IMR-90 (cell line): ENCODE measurements at regions not wholly inside any gene's neighbourhood (a gene's known extent, or its start where the extent isn't known, plus 50 kb on each side); places are given as distances from the start of the nearest gene placed in this dataset.

Source experiments
- ATAC-seq: fragments of 200-7000 bp; cut with Tn5 transposase; 2 replicates; pipeline ENCODE4 v1.9.1; 2020; ENCODE audit warnings: low read depth, mild to moderate bottlenecking, moderate library complexity
- BruUV-seq: library from RNA; stranded (reverse); fragments of 400-500 nt; replicated peaks from 2 replicates; lab custom pipeline; 2021; lab: Mats Ljungman, UMichigan
- CTCF ChIA-PET: fragments of 300-600 bp; formaldehyde crosslinking; extraction: SDS; loops from one replicate; lab custom pipeline; 2021; ENCODE audit warnings: antibody characterized with exemption; lab: Yijun Ruan, JAX
- POLR2A ChIA-PET: fragments of 300-600 bp; sonication (Branson Sonifier 250); formaldehyde crosslinking; loops from one replicate; lab custom pipeline; 2022; ENCODE audit warnings: antibody characterized with exemption; ENCODE audit not compliant: unreplicated experiment; lab: Charles Lee
- DNase-seq: peaks from one replicate; pipeline ENCODE4 v3.0.0; 2013
- H2AFZ ChIP-seq: replicated peaks from 2 replicates; pipeline ENCODE3; 2013; ENCODE audit warnings: low read length, mild to moderate bottlenecking; ENCODE audit not compliant: poor library complexity
- H2AK5ac ChIP-seq: 2 replicates; pipeline ENCODE4 v1.6.1; 2013; ENCODE audit warnings: low read depth, low read length, inconsistent platforms
- H2AK9ac ChIP-seq: replicated peaks from 2 replicates; pipeline ENCODE3; 2013; ENCODE audit warnings: mild to moderate bottlenecking, low read depth, low read length, moderate library complexity; ENCODE audit not compliant: poor library complexity
- H2BK120ac ChIP-seq: 2 replicates; pipeline ENCODE4 v1.6.1; 2013; ENCODE audit warnings: low read depth, low read length, inconsistent platforms
- H2BK15ac ChIP-seq: 3 replicates; pipeline ENCODE4 v1.6.1; 2013; ENCODE audit warnings: low read depth, low read length, inconsistent platforms
- H2BK20ac ChIP-seq: 2 replicates; pipeline ENCODE4 v1.6.1; 2013; ENCODE audit warnings: low read depth, mild to moderate bottlenecking, inconsistent platforms, low read length, moderate library complexity
- H2BK5ac ChIP-seq: 2 replicates; pipeline ENCODE4 v1.6.1; 2013; ENCODE audit warnings: mild to moderate bottlenecking, low read depth, low read length, inconsistent platforms; ENCODE audit not compliant: poor library complexity, severe bottlenecking
- H3K14ac ChIP-seq: replicated peaks from 2 replicates; pipeline ENCODE4 v1.6.1; 2013; ENCODE audit warnings: low read depth, low read length, inconsistent platforms
- H3K18ac ChIP-seq: 2 replicates; pipeline ENCODE4 v1.6.1; 2013; ENCODE audit warnings: low read depth, low read length, control low read depth
- H3K23ac ChIP-seq: 2 replicates; pipeline ENCODE4 v1.6.1; 2013; ENCODE audit warnings: low read depth, low read length, inconsistent platforms
- H3K27ac ChIP-seq: 2 replicates; pipeline ENCODE4 v1.5.1; 2013; ENCODE audit warnings: mild to moderate bottlenecking, control low read depth, low read length; ENCODE audit not compliant: insufficient read depth
- H3K27me3 ChIP-seq: 2 replicates; pipeline ENCODE4 v1.6.1; 2013; ENCODE audit warnings: low read length; ENCODE audit not compliant: control insufficient read depth, insufficient read depth
- H3K36me3 ChIP-seq: 2 replicates; pipeline ENCODE4 v1.6.1; 2013; ENCODE audit warnings: low read length, mixed read lengths; ENCODE audit not compliant: control insufficient read depth, insufficient read depth
- H3K4ac ChIP-seq: 2 replicates; pipeline ENCODE4 v1.6.1; 2013; ENCODE audit warnings: low read depth, low read length, inconsistent platforms
- H3K4me1 ChIP-seq: 2 replicates; pipeline ENCODE4 v1.6.1; 2013; ENCODE audit warnings: low read length, mixed read lengths; ENCODE audit not compliant: control insufficient read depth, insufficient read depth
- H3K4me2 ChIP-seq: 2 replicates; pipeline ENCODE4 v1.6.1; 2013; ENCODE audit warnings: low read depth, mild to moderate bottlenecking, control low read depth, low read length, moderate library complexity
- H3K4me3 ChIP-seq: 2 replicates; pipeline ENCODE4 v1.5.1; 2013; ENCODE audit warnings: low read depth, mild to moderate bottlenecking, control low read depth, low read length, moderate library complexity; ENCODE audit not compliant: insufficient read depth
- H3K56ac ChIP-seq: 2 replicates; pipeline ENCODE4 v1.6.1; 2013; ENCODE audit warnings: low read length, inconsistent platforms; ENCODE audit not compliant: insufficient read depth; ENCODE audit errors: extremely low read depth
- H3K79me1 ChIP-seq, 2 experiments: 2 replicates each; pipeline ENCODE4 v1.6.1; 2013; ENCODE audit warnings: low read length in 2 of 2, inconsistent platforms in 1 of 2, low read depth in 1 of 2
- H3K9ac ChIP-seq: 2 replicates; pipeline ENCODE4 v1.6.1; 2013; ENCODE audit warnings: low read depth, low read length, control low read depth
- H3K9me1 ChIP-seq: 2 replicates; pipeline ENCODE4 v1.6.1; 2013; ENCODE audit warnings: low read length, inconsistent platforms; ENCODE audit not compliant: insufficient read depth
- H3K9me3 ChIP-seq: 2 replicates; pipeline ENCODE4 v1.6.1; 2013; ENCODE audit warnings: low read length; ENCODE audit not compliant: control insufficient read depth, insufficient read depth
- H4K20me1 ChIP-seq: 2 replicates; pipeline ENCODE4 v1.6.1; 2013; ENCODE audit warnings: low read length, inconsistent platforms; ENCODE audit not compliant: insufficient read depth
- H4K5ac ChIP-seq: 2 replicates; pipeline ENCODE4 v1.6.1; 2013; ENCODE audit warnings: mild to moderate bottlenecking, low read depth, low read length, control low read depth
- H4K8ac ChIP-seq, 2 experiments: 2 replicates each; pipeline ENCODE4 v1.6.1; 2013; ENCODE audit warnings: low read depth in 2 of 2, low read length in 2 of 2, control low read depth in 1 of 2, inconsistent platforms in 1 of 2
- H4K91ac ChIP-seq: 2 replicates; pipeline ENCODE4 v1.6.1; 2013; ENCODE audit warnings: low read depth, low read length, inconsistent platforms; ENCODE audit not compliant: insufficient read depth
- BHLHE40 ChIP-seq: fragments of 150-350 bp; IDR thresholded peaks from 2 replicates; pipeline ENCODE4 v1.6.1; 2016; ENCODE audit warnings: mild to moderate bottlenecking, low read depth, low read length
- CEBPB ChIP-seq: IDR thresholded peaks from 2 replicates; pipeline ENCODE4 v1.6.1; 2012; ENCODE audit warnings: low read depth, low read length, improper control_type of control experiment
- CHD1 ChIP-seq: IDR thresholded peaks from 2 replicates; pipeline ENCODE4 v1.6.1; 2012; ENCODE audit warnings: low read depth, low read length, improper control_type of control experiment
- CTCF ChIP-seq: conservative IDR thresholded peaks from 2 replicates; pipeline ENCODE4 v1.5.1; 2012; ENCODE audit warnings: mild to moderate bottlenecking, low read depth, low read length, improper control_type of control experiment
- ELK1 ChIP-seq: fragments of 150-350 bp; IDR thresholded peaks from 2 replicates; pipeline ENCODE4 v1.6.1; 2016; ENCODE audit warnings: low read depth, mild to moderate bottlenecking, low read length, moderate library complexity, borderline replicate concordance
- FOS ChIP-seq: fragments of 150-350 bp; IDR thresholded peaks from 2 replicates; pipeline ENCODE4 v1.6.1; 2016; ENCODE audit warnings: low read depth, low read length
- MAFK ChIP-seq: IDR thresholded peaks from 2 replicates; pipeline ENCODE4 v1.6.1; 2012; ENCODE audit warnings: low read depth, low read length, improper control_type of control experiment
- MAZ ChIP-seq: IDR thresholded peaks from 2 replicates; pipeline ENCODE4 v1.6.1; 2012; ENCODE audit warnings: low read depth, mild to moderate bottlenecking, low read length, improper control_type of control experiment, moderate library complexity, borderline replicate concordance
- MXI1 ChIP-seq: IDR thresholded peaks from 2 replicates; pipeline ENCODE4 v1.6.1; 2012; ENCODE audit warnings: low read depth, mild to moderate bottlenecking, low read length, moderate library complexity, borderline replicate concordance
- NFE2L2 ChIP-seq: fragments of 150-350 bp; IDR thresholded peaks from 2 replicates; pipeline ENCODE4 v1.6.1; 2016; ENCODE audit warnings: low read depth, mild to moderate bottlenecking, low read length
- POLR2A ChIP-seq: IDR thresholded peaks from 2 replicates; pipeline ENCODE4 v1.6.1; 2012; ENCODE audit warnings: mild to moderate bottlenecking, low read depth, low read length
- RAD21 ChIP-seq: IDR thresholded peaks from 2 replicates; pipeline ENCODE4 v1.6.1; 2012; ENCODE audit warnings: low read length, improper control_type of control experiment
- RCOR1 ChIP-seq: IDR thresholded peaks from 2 replicates; pipeline ENCODE4 v1.6.1; 2012; ENCODE audit warnings: mild to moderate bottlenecking, low read length, improper control_type of control experiment; ENCODE audit not compliant: insufficient replicate concordance
- RFX5 ChIP-seq: IDR thresholded peaks from 2 replicates; pipeline ENCODE4 v1.8.0; 2012; ENCODE audit warnings: low read depth, mild to moderate bottlenecking, low read length, moderate library complexity
- SMC3 ChIP-seq: fragments of 150-350 bp; IDR thresholded peaks from 2 replicates; pipeline ENCODE4 v1.6.1; 2016; ENCODE audit warnings: low read depth, mild to moderate bottlenecking, antibody characterized with exemption, low read length, moderate library complexity
- USF2 ChIP-seq: fragments of 150-350 bp; IDR thresholded peaks from 2 replicates; pipeline ENCODE4 v1.6.1; 2017; ENCODE audit warnings: mild to moderate bottlenecking, antibody characterized with exemption, low read length, low read depth
- WGBS, 2 experiments: methylation state at CpG; one replicate each; pipeline versions ENCODE4 v1.1.5 to v1.1.7; 2013; ENCODE audit warnings: missing lambda C conversion rate in 2 of 2; ENCODE audit not compliant: insufficient read length in 1 of 2; ENCODE audit errors: extremely low coverage in 2 of 2; 5-methylcytosine and 5-hydroxymethylcytosine counted together
- dilution Hi-C: fragments of 300-500 bp; cut with HindIII; formaldehyde crosslinking; loops from one replicate; pipeline ENCODE4 v1.14.3; 2018; ENCODE audit warnings: low sequenced_read_pairs; ENCODE audit not compliant: unreplicated experiment
- in situ Hi-C: fragments of 300-500 bp; cut with MboI; formaldehyde crosslinking; loops from 3 replicates; pipeline ENCODE4 v1.14.3; 2019; ENCODE audit warnings: low sequenced_read_pairs, inconsistent platforms, mixed read lengths
- intact Hi-C: fragments of 100-400 bp; cut with micrococcal nuclease; formaldehyde crosslinking; loops from 2 replicates; pipeline ENCODE4 v1.10.0; 2022

- no peak overlapping the region for H2AK9ac ChIP-seq
- no peaks in the 10 kb centered on the region for H4K20me1 ChIP-seq
- H4K5ac ChIP-seq, result no peak overlapping the region
- no peaks in the 10 kb centered on the region for H3K27me3 ChIP-seq
- no peak overlapping the region for H3K4me3 ChIP-seq
- H3K56ac ChIP-seq, result no peak overlapping the region
- dilution Hi-C loops, result no loop called here
- no peak overlapping the region for H3K18ac ChIP-seq
- H3K14ac ChIP-seq, result no peak overlapping the region
- no peak for ATAC-seq
- no TSS peak for BruUV-seq
- no peak overlapping the region for H4K91ac ChIP-seq
- H2BK120ac ChIP-seq, result no peak overlapping the region
- H2BK20ac ChIP-seq, result no peak overlapping the region
- H3K9ac ChIP-seq, result no peak overlapping the region
- H3K27ac ChIP-seq, result no peak overlapping the region
- TF ChIP-seq CHD1 (no peak), RAD21 (no peak), CEBPB (no peak), USF2 (no peak), SMC3 (no peak), BHLHE40 (no peak), CTCF (no peak), MXI1 (no peak), RCOR1 (no peak), MAFK (no peak), RFX5 (no peak), ELK1 (no peak), NFE2L2 (no peak), MAZ (no peak), FOS (no peak), POLR2A (no peak)
- H3K4me1 ChIP-seq, result no peaks in the 10 kb centered on the region
- no peak overlapping the region for H2AK5ac ChIP-seq
- intact Hi-C loops, result no loop called here
- ChIA-PET CTCF (no interaction called here), POLR2A (no interaction called here)
- H3K36me3 ChIP-seq, result no peaks in the 10 kb centered on the region
- no peak overlapping the region for H2BK15ac ChIP-seq
- no peak overlapping the region for H3K23ac ChIP-seq
- H3K9me3 ChIP-seq, result no peaks in the 10 kb centered on the region; the same call in 1 of the 2 replicates
- H2BK5ac ChIP-seq, result no peak overlapping the region
- no peak overlapping the region for H4K8ac ChIP-seq
- DNase-seq, result no peak
- no peak overlapping the region for H2AFZ ChIP-seq
- H3K4me2 ChIP-seq, result no peak overlapping the region
- no CpG with 5 or more reads among the region's 2 CpGs for WGBS, 2 experiments
- no peaks in the 10 kb centered on the region for H3K79me1 ChIP-seq
- in situ Hi-C loops, result no loop called here
- no peaks in the 10 kb centered on the region for H3K9me1 ChIP-seq
- H3K4ac ChIP-seq, result no peak overlapping the region
These were observed 697.8 kb downstream of the LRRIQ3 start for GRCh38 chr1:73500154-73500553.
